Muscle of arm (tissue), 1 donor: ENCODE measurements at regions not wholly inside any gene's neighbourhood (a gene's known extent, or its start where the extent isn't known, plus 50 kb on each side); places are given as distances from the start of the nearest gene placed in this dataset.

ENCODE experiments used
- DNase-seq: peaks from one replicate; pipeline ENCODE4 v3.0.0-alpha.2; 2013

DNA sequence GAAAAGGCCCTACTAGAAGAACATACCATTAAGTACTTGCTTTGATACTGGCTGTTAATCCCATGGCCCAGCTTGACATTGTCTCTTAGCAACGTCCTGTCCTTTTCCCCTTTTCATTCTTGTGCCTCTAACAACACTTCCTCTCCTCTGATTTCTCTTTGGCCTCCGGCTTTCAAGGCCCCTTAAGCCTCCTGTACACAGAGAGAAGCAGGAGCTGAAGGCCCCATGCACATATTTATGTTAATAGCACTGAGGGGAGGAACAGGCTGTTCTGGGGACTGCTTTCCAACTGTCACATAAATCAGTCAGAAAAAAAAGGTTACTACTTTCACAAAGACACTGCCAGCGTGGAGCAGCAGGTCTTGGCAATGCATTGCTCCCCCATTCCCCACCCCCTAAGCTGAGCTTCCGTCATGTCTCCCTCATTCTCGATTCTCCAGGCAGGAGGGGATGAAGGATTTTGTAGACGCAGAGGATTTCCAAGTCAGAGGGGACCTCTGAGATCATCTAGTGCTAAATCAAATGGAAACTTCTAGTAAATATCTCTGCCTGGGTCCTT lies 257.4 kb upstream of the ADAMTS9 start:
- peak; percentile 77 for DNase-seq

DNA sequence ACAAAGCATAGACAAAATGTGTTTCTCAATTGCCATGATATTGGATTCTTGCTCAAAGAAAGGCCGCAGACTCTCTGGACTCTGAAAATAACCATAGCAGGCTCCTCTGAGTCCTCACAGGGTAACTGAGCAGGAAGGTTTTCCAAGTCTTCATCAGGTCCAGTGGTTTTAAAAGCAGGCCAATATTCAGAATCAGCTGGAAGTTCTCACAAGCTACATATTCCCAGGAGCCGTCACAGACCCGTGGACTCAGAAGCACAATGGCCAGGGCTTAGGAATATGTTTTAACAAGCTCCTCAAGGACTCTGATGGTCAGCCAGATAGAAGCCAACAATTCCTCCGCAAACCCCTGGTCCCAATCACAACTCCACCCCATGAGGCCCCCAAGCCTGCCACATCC lies 256.1 kb upstream of the ADAMTS9 start:
- no peak for DNase-seq

DNA sequence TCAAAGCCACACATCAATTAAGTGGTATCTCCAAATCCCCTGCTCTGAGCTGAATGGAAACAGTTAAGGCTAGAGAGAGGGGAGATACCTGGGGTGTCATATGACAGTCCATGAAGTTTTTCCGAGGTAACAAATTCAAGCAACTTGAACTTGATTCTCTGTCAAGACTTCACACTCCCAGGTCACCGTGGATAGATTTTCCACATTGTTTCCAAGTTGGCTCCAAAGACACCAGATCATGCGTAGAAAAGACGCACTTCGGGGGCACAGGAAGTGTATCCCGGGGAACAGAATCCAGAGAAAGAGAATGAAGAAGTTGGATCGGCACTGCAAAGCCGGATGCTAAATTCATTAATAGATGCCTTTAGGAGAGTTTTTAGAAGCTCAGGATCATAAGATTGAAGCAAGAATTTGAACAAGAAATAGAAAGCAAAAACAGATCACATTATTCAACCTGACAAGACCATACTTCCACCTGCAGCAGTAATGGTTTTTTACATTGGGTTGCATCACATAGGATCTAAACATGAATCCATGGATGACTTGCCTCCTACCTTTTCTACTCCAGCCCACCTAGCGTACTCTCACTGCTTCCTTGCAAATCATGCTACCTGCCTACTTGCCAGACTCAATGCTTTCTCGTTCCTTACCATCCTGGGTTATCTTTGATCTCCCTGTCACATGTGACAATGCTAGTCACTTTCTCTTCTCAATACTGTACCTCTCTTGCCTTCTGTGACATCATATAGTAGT lies 253.0 kb upstream of the ADAMTS9 start:
- no peak for DNase-seq

DNA sequence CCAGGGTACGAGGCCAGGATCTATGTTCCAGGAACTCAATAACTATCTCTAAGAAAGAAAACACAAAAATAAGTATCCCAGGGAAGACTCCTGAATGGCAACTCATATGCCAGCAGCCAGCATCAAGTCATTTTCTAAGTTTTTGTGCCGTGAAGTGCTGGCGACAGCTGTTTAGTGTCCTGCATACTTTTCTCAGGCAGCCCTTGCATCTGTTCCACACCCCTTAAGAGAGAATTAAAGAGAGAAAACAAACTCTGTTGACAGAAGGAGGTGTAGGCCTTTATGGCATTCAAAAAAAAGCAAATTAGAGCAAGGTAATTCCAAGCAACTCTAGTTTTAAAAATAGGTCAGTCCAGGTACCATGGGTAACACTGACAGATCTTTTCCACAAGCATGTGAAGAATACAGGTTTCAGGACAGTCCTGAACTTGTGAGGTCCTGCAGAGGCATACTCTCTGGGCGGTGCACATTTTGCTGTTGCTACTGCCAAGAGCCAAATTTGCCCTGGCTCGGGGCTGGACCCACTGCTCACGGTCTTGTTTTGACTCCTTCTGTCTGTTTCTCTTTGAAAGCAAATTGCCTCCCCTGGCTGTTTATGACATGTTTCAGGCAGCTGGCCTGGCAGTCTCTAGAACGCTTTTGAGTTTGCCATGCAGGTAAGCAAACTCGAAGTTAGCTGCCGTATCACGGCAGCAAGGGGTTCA lies 252.1 kb upstream of the ADAMTS9 start:
- DNase-seq, result no peak

DNA sequence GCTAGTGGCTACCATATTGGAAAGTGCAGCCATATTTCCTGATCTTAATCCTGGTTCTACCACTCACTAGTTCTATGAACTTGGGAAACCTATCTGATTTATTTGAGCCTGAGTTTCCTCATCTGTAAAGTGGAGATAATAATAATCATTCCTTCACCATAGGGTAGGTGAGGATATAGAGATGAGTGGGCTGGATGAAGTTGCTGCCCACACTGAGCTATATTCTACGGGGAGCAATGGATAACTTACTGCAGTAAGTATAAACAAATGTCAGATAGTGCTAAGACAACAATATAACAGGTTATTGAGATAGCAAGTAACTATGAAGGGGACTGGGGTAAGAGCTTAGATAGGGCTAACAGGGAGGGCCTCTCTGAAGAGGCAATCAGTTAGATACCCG lies 251.5 kb upstream of the ADAMTS9 start:
- no peak for DNase-seq

DNA sequence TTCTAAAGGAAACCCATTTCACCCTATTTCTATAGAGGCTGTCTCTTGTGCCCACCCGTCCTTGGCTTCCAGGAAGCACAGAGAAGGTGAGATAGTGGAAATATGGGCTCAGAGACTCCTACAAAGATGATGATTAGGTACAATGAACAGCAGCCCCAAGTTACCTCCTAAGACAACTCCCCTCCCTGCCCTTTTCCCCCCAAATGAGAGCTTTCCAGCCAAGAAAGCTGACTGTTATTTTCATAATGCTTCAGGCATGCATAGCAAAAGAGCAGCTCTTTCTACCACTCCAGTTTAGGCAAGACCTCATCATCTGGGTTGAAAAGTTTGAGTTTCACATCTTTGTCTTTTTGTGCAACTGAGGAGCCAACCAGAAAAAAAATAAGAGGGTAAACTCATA lies 248.8 kb upstream of the ADAMTS9 start:
- DNase-seq, result no peak

DNA sequence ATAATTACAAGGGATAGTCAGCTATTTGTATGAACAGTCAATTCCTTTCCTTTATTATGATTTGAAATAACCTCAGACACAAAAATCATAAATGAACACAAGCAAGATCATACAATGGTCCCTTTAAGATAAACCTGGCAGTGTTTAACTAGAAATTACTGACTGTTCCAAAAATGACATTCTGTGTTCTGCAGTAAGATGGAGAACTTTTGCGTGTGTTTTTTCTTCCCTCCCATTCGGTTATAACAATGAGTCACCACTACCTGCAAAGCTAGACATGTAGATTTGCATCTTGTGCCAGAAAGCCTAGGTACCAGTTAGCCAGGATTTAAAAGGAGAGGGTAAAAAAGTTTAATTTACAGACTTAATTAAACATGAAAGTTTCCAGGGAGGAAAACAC lies 248.2 kb upstream of the ADAMTS9 start:
- no peak for DNase-seq

DNA sequence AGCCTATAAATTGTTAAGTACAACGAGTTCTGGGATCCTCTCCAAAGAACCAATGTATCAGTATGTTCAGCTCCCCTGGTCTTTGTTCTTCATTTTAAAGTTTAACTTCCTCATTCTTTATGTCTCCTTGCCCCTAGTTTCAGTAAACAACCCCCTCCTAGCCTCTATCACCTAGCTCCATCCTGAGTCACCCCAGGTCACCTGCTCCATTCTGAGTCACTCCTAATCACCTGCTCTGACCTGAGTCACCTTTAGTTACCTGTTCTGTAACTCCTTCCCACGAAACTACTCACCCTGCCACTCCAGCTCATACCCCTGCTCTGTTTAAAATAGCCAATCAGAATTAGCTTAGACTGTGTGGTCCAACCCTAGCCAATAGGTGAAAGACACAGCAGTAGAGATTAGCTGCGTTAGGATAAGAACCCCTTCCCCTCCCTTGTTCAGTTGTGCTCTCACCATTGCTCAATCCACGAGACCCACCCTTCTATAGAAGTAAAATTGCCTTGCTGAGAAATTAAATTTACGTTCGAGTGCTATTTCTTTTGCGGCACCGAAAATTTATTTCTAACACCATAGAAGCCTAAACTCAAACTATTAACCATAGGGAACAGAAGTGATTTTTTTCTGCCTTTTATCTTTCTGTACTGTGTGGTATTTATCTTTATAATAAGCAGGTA lies 245.0 kb upstream of the ADAMTS9 start:
- DNase-seq, result no peak

DNA sequence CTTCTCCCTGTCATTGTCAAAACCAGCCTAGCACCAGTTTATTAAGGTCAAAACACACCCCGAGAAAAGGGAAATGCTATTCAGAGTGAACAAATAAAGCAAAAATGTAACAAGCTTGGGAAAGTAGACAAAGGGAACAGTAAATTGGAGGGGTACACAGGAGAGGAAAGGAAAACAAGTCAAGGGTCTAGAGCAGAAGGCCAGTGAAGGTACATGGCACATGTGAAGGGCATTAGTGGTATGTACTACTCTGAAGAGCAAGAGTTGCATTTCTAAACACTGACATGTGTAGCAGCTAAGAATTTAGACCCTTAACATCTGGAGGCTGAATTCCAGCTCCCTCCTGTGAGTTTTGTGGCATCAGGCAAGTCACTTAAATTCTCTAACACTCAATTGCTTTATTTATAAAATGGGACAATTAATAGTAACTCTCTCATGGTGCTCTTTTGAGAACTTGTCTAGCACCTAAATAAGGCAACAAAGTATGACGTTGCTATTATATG lies 244.3 kb upstream of the ADAMTS9 start:
- no peak for DNase-seq

DNA sequence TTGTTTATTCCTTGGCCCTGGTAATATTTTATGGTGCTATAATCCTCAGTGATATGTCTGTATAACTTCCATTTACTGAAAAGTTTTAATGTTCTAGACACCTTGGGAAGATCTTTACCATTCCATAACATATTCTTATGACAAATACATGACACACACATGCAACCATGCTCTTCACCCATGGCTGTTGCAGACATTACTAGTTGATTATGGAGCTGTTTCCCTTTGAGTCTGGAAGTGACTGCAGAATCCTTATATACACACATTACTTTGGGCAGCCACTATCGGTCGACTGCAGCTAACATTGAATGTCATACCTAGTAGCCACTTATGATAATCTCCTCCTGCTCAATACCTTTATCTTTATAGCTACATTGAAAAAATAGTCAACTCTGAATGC lies 243.1 kb upstream of the ADAMTS9 start:
- DNase-seq, result no peak

DNA sequence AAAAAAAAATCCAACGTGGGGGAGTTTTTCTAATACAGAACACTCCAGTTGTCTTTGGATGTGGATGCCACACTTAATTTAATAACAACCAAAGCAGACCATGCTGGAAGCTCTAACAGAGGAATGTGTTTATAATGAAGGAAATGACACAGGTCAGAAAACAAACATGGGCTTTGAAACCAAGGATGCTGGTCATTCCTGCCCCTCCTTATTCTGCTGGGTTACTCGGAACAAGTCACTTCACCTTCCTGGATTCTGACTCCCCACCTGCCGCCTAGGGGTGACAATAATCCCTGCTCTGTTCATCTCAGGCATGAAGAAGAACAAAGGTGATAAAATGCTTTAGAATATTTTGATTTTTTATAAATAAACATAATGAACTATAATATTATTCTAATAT lies 240.9 kb upstream of the ADAMTS9 start:
- DNase-seq, result no peak

DNA sequence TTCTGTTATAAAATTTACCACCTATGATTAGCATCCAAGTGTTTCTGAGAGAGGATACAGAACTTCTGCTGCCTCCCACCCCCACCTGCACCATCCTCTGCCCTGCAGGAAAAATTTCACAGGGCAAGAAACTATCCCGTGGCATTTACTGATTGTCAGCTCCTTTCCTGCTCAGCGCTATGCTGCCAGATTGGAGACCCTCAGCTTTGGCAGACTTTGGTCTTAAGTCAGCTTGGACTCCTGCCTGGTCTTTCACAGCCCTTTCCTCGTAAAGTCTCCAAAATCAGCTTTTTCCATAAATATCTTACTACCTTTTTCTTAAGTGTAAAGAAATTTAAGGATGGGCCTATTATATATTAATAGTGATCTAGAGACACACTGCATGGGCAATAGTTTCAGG lies 239.9 kb upstream of the ADAMTS9 start:
- DNase-seq, result no peak

DNA sequence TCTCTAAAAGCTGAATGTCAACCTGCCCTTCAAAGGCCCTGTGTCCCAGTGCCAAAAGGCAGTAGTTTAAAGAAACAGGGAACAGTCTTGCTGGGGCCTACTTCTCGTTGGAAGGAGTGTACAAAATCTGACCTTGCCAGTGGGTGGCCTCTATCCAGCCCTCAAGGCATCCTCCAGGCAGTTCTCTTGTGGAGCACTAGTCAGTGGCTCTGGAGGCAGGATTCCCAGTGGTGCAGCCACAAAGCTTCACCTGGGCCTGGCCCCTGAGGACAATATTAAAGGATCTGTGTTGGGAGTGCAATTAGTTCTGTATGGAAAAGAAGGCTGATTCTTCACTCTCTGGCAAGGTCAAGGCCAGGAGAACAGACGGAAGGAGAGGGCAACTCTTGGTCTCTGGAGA lies 237.8 kb upstream of the ADAMTS9 start:
- no peak for DNase-seq

DNA sequence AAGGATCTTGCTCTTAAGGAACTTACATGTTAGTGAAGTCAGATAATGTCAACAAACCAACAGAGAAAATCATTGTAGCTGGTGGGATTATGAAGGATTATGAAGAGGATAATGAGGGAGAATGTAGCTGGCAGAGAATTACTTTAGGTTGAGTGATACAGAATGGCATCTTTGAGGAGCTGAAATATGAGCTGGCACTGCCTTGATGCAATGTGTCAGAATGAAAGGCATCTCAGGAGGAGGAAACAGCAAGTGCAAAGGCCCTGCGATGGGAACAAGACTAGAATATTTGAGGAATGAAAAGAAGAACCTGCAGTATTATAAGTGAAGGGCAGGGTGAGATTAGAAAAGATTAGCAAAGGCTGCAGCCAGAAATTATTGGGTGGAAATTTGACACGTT lies 237.2 kb upstream of the ADAMTS9 start:
- DNase-seq, result no peak

DNA sequence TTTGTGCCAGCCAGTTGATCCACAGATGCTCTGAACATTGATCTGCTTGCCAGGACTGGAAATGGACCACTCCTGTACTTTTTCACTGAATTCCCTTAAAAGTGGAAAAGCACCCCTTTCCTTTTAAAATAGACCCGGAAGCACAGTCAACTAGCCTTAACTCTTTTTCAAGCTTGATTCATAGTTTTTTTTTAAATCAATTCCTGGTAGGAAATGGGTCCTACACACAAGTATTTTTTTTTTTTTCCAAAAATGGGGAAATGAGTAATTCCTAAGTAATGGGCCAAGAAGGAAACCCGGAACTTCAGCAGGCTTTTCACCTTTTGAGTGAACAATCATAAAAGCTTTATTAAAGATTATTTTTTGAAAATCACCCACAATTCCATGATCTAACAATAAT lies 234.4 kb upstream of the ADAMTS9 start:
- no peak for DNase-seq

DNA sequence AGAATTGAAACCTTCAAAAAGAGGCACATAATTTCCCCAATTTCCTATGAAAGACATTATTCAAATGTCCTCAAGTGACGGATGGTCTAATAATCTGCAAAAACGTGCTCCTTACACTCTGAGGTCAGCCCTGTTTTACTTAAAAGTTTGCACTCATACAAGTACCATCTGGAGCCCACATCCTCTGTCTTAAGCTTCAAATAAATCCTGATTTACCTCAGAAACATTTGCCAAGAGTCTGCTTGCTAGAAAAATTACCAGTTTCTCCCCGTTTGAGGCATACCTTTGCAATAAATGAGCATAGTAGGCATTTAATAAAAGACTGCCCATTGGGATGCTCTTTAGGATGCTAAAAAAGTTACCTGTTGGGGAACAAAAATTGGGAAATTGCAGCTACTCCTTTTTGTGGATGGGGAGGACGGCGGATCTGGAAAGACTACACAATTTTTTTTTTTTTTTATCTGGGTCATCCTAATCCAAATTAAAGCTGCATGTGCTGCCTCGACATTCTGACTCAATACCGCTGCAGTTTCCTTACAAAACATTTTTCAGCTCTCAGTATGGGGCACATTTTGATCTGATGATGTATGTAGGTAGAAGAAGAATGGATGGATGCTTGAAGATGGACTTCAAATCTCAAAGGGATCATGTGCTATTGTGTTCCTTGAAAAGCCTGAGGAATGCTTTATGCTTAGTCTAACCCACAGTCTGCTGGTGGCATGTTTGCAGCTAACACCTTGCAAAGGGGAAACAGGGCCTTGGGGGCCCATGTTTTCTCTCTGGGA lies 233.7 kb upstream of the ADAMTS9 start:
- DNase-seq, result no peak

DNA sequence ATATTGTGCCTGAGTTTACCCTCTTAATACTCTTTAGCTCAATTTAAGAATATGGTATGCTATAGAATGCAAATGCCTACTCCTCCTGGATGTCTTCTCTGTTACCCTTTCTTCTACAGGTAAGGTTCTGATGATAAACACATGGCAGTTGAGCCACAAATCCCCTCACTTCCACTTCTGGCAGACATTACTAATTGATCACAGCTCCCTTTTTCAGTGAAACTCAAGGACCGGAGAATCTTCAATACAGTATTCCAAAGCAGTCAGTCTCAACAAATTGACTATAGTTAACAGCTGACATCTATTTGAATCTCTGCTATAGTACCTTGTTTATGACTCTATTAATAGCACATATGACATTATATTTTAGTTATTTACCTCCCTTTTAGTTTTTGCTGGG lies 232.1 kb upstream of the ADAMTS9 start:
- DNase-seq, result no peak

DNA sequence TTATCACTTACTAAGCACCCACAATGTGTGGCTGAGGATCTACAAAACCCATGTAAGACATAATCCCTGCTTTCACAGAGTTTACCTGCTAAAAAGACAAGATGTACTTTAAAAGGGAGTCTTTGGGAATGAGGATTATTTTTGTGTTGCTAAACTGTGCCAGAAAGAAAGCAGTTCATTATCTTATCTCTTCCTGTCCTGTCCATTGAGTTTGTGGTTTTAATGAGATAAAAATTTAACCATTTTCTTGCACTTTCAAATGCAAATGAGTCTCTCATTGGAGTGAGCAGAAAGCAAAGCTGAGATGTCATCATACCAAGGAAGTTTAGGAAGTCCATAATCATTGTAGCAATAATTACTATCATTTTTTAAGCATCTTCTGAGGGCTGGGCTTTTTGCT lies 231.2 kb upstream of the ADAMTS9 start:
- no peak for DNase-seq

DNA sequence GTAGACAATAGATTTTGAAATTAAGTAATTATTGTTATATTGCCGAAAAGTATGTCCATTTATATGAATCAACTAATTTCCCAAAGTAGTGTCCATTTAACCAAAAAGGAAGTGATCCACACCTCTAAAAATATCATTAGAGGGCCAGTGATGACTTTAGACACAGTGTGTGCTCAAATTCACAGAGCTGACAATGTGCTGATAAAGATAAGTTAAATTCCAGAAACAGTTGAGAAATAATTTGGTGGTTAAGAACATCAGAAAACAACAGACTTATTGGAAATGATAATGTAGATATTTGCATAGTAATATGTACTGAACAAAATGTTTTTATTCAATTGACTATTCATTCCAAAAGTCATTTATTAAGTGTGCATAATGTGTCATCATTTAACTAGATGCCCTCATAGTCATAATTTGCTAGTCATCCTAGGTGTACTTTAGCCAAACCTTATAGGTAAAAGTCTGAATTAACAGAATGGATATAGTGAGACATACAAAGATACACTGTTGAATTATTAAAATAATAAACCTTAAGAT lies 230.2 kb upstream of the ADAMTS9 start:
- no peak for DNase-seq

DNA sequence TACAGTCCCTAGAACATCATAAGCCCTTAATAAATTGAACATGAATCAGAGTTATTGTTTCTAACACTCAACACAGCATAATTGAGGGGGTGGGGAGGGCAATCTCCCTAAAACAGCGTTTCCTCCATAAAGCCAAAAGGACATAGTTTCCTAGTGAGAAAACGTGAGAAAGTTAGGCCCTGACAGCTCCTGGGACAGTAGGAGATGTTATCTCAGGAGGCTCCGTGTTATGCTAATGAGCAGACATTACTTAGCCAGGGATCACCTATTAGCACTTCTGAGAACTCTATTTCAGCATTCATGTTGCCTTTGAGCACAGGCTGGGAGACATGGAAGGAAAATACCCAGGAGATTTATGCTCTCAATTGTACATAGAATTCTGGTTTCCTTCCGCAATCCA lies 229.1 kb upstream of the ADAMTS9 start:
- no peak for DNase-seq

DNA sequence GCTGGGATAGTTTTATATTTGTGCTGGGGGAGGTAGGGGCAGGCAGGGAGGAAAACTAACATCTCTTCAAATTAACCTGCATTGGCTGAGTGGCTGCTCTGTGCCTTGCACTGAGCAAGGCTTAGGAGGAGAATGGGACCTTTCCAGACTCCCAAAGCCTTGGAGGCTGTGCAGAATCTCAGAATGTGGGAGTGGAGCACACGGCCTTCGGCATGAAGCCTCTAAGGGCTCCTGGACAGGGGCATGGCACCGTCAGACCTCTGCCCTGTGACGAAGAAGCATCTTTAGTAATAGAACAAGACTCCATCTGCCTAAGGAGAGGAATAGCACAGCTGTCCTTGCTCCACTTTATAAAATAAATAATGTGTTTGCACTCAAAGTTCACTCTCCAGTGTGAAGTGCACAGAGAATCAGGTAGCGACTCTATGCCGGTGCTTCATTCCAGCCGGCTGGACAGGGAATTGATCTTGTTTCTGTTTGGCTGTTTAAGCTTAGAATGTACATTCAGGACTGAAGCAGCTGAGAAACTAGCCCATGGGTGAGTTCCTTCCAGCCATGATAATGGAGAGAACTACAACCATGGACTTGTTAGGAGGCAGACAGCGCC lies 228.5 kb upstream of the ADAMTS9 start:
- no peak for DNase-seq
